HEK293 (cell line): ENCODE measurements at regions not wholly inside any gene's neighbourhood (a gene's known extent, or its start where the extent isn't known, plus 50 kb on each side); places are given as distances from the start of the nearest gene placed in this dataset.

Experiments
- CTCF ChIA-PET: fragments of 350-600 bp; formaldehyde crosslinking; extraction: SDS; loops from one replicate; lab custom pipeline; 2021; ENCODE audit warnings: antibody characterized with exemption; lab: Yijun Ruan, JAX
- POLR2A ChIA-PET: fragments of 300-600 bp; formaldehyde crosslinking; extraction: SDS; loops from one replicate; lab custom pipeline; 2020; ENCODE audit warnings: antibody characterized with exemption, inconsistent platforms; lab: Yijun Ruan, JAX
- H3K27ac ChIP-seq: fragments of 200-500 bp; sonication (Bioruptor generic); 2 replicates; pipeline ENCODE4 v1.5.1; 2014; ENCODE audit warnings: low read depth, low read length, control low read depth, inconsistent platforms; ENCODE audit errors: extremely low read depth
- H3K36me3 ChIP-seq, 2 experiments: fragments of 200-500 bp in 1 of 2; sonication (Bioruptor generic) in 1 of 2; 1 replicate in 1 of 2; 2 replicates in 1 of 2; pipeline ENCODE4 v1.5.1; 2014 to 2017; ENCODE audit warnings: inconsistent platforms in 2 of 2, low read length in 2 of 2; ENCODE audit not compliant: control insufficient read depth in 2 of 2, insufficient read depth in 1 of 2
- H3K4me1 ChIP-seq: fragments of 200-500 bp; sonication (Bioruptor generic); 2 replicates; pipeline ENCODE4 v1.5.1; 2014; ENCODE audit warnings: mild to moderate bottlenecking, low read length, inconsistent platforms; ENCODE audit not compliant: control insufficient read depth, insufficient read depth
- H3K4me3 ChIP-seq: 2 replicates; pipeline ENCODE4 v1.5.1; 2011; ENCODE audit warnings: low read depth, mild to moderate bottlenecking, control low read depth, low read length, moderate library complexity
- H3K9me3 ChIP-seq: fragments of 200-500 bp; sonication (Bioruptor generic); 2 replicates; pipeline ENCODE4 v1.5.1; 2014; ENCODE audit warnings: low read depth, low read length, inconsistent platforms; ENCODE audit not compliant: control insufficient read depth, insufficient read depth
- HOXC10 ChIP-seq: sonication (generic); formaldehyde crosslinking; IDR thresholded peaks from 2 replicates; pipeline ENCODE4 v1.8.1; 2023; ENCODE audit warnings: mild to moderate bottlenecking, missing genetic modification reagents
- IKZF3 ChIP-seq: fragments of 450-650 bp; IDR thresholded peaks from 2 replicates; pipeline ENCODE4 v1.5.0; 2018; ENCODE audit warnings: missing biosample characterization, mild to moderate bottlenecking, missing genetic modification characterization, moderate library complexity
- MZF1 ChIP-seq: fragments of 450-650 bp; formaldehyde crosslinking; IDR thresholded peaks from 2 replicates; pipeline ENCODE4 v1.5.1; 2017; ENCODE audit warnings: missing biosample characterization, missing genetic modification characterization, borderline replicate concordance
- SCRT1 ChIP-seq: fragments of 450-650 bp; formaldehyde crosslinking; IDR thresholded peaks from 2 replicates; pipeline ENCODE4 v1.5.1; 2016; ENCODE audit warnings: missing biosample characterization, missing genetic modification characterization, borderline replicate concordance
- ZBTB7A ChIP-seq: fragments of 450-650 bp; formaldehyde crosslinking; IDR thresholded peaks from 2 replicates; pipeline ENCODE4 v1.5.1; 2016; ENCODE audit warnings: low read depth, missing biosample characterization, missing genetic modification characterization
- ZNF138 ChIP-seq: fragments of 450-650 bp; formaldehyde crosslinking; IDR thresholded peaks from 2 replicates; pipeline ENCODE4 v1.5.1; 2016; ENCODE audit warnings: missing biosample characterization, missing genetic modification characterization, borderline replicate concordance
- ZNF16 ChIP-seq: fragments of 450-650 bp; formaldehyde crosslinking; IDR thresholded peaks from 2 replicates; pipeline ENCODE4 v1.5.1; 2016; ENCODE audit warnings: low read depth, missing biosample characterization, missing genetic modification characterization
- ZNF335 ChIP-seq: fragments of 450-650 bp; formaldehyde crosslinking; conservative IDR thresholded peaks from 2 replicates; pipeline ENCODE4 v1.5.1; 2016; ENCODE audit warnings: missing biosample characterization, missing genetic modification characterization
- ZNF341 ChIP-seq: fragments of 450-650 bp; formaldehyde crosslinking; IDR thresholded peaks from 2 replicates; pipeline ENCODE4; 2016; ENCODE audit warnings: low read depth, missing biosample characterization, missing genetic modification characterization
- ZNF501 ChIP-seq: fragments of 450-650 bp; formaldehyde crosslinking; IDR thresholded peaks from 2 replicates; pipeline ENCODE4 v1.5.1; 2016; ENCODE audit warnings: missing biosample characterization, missing genetic modification characterization
- ZNF629 ChIP-seq: fragments of 450-650 bp; formaldehyde crosslinking; IDR thresholded peaks from 2 replicates; pipeline ENCODE4 v1.5.1; 2017; ENCODE audit warnings: missing biosample characterization, missing genetic modification characterization
- ZNF664 ChIP-seq: fragments of 450-650 bp; formaldehyde crosslinking; IDR thresholded peaks from 2 replicates; pipeline ENCODE4 v1.5.1; 2016; ENCODE audit warnings: missing biosample characterization, missing genetic modification characterization
- ZNF830 ChIP-seq: fragments of 450-650 bp; IDR thresholded peaks from 2 replicates; pipeline ENCODE4 v1.5.0; 2018; ENCODE audit warnings: missing biosample characterization, missing genetic modification characterization, low read depth, mild to moderate bottlenecking, moderate library complexity
- ZSCAN30 ChIP-seq: fragments of 450-650 bp; IDR thresholded peaks from 2 replicates; pipeline ENCODE4 v1.5.1; 2018; ENCODE audit warnings: missing biosample characterization, mild to moderate bottlenecking, missing genetic modification characterization, moderate library complexity
- ZXDB ChIP-seq: fragments of 450-650 bp; formaldehyde crosslinking; IDR thresholded peaks from 2 replicates; pipeline ENCODE4 v1.5.1; 2016; ENCODE audit warnings: missing biosample characterization, missing genetic modification characterization
- TF ChIP-seq, protein P1 (sequence below): fragments of 450-650 bp; formaldehyde crosslinking; IDR thresholded peaks from 2 replicates; pipeline ENCODE4 v1.5.1; 2016; ENCODE audit warnings: missing biosample characterization, missing genetic modification characterization, borderline replicate concordance
- TF ChIP-seq, protein P2 (sequence below): fragments of 450-650 bp; formaldehyde crosslinking; IDR thresholded peaks from 2 replicates; pipeline ENCODE4 v1.5.1; 2016; ENCODE audit warnings: missing biosample characterization, missing genetic modification characterization
- TF ChIP-seq, protein P3 (sequence below): fragments of 450-650 bp; formaldehyde crosslinking; IDR thresholded peaks from 2 replicates; pipeline ENCODE4 v1.5.1; 2016; ENCODE audit warnings: missing biosample characterization, missing genetic modification characterization, low read depth
- TF ChIP-seq, protein P4 (sequence below): fragments of 450-650 bp; formaldehyde crosslinking; conservative IDR thresholded peaks from 2 replicates; pipeline ENCODE4 v1.5.1; 2016; ENCODE audit warnings: low read depth, missing biosample characterization, missing genetic modification characterization
- TF ChIP-seq, protein P5 (sequence below): sonication (generic); formaldehyde crosslinking; IDR thresholded peaks from 2 replicates; pipeline ENCODE4 v1.8.1; 2022; ENCODE audit warnings: mild to moderate bottlenecking, moderate library complexity, missing genetic modification reagents
- TF ChIP-seq, protein P6 (sequence below): fragments of 450-650 bp; IDR thresholded peaks from 2 replicates; pipeline ENCODE4 v1.5.1; 2018; ENCODE audit warnings: missing biosample characterization, missing genetic modification characterization

DNA sequence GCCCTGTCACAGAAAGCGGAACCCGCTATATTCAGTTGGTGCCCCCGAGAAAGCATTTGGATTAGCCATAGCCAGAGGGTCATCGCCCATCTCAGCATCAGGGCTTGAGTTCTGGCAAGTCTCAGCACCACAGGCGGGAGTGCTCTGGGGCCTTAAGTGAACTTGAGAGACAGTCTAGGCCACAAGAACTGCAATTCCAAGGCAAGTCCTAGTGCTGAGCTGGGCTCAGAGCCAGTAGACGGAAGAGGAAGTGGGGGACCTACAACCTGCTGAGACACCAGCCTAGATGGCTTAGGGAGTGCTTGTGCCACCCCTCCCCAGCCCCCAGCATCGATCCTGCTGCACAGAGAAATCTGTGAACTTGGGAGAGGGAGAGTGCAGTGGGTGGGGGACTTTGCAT lies 594.9 kb downstream of the CCDC171 start (continued):
- TF ChIP-seq, protein P1, sequence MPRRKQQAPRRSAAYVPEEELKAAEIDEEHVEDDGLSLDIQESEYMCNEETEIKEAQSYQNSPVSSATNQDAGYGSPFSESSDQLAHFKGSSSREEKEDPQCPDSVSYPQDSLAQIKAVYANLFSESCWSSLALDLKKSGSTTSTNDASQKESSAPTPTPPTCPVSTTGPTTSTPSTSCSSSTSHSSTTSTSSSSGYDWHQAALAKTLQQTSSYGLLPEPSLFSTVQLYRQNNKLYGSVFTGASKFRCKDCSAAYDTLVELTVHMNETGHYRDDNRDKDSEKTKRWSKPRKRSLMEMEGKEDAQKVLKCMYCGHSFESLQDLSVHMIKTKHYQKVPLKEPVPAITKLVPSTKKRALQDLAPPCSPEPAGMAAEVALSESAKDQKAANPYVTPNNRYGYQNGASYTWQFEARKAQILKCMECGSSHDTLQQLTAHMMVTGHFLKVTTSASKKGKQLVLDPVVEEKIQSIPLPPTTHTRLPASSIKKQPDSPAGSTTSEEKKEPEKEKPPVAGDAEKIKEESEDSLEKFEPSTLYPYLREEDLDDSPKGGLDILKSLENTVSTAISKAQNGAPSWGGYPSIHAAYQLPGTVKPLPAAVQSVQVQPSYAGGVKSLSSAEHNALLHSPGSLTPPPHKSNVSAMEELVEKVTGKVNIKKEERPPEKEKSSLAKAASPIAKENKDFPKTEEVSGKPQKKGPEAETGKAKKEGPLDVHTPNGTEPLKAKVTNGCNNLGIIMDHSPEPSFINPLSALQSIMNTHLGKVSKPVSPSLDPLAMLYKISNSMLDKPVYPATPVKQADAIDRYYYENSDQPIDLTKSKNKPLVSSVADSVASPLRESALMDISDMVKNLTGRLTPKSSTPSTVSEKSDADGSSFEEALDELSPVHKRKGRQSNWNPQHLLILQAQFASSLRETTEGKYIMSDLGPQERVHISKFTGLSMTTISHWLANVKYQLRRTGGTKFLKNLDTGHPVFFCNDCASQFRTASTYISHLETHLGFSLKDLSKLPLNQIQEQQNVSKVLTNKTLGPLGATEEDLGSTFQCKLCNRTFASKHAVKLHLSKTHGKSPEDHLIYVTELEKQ (tag by site-specific recombination), result no peak
- TF ChIP-seq ZNF830 (tag by site-specific recombination) (no peak), ZNF501 (tag by site-specific recombination) (no peak), HOXC10 (CRISPR knock-in tag) (no peak)
- TF ChIP-seq, protein P2, sequence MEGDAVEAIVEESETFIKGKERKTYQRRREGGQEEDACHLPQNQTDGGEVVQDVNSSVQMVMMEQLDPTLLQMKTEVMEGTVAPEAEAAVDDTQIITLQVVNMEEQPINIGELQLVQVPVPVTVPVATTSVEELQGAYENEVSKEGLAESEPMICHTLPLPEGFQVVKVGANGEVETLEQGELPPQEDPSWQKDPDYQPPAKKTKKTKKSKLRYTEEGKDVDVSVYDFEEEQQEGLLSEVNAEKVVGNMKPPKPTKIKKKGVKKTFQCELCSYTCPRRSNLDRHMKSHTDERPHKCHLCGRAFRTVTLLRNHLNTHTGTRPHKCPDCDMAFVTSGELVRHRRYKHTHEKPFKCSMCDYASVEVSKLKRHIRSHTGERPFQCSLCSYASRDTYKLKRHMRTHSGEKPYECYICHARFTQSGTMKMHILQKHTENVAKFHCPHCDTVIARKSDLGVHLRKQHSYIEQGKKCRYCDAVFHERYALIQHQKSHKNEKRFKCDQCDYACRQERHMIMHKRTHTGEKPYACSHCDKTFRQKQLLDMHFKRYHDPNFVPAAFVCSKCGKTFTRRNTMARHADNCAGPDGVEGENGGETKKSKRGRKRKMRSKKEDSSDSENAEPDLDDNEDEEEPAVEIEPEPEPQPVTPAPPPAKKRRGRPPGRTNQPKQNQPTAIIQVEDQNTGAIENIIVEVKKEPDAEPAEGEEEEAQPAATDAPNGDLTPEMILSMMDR (tag by site-specific recombination), result no peak

DNA sequence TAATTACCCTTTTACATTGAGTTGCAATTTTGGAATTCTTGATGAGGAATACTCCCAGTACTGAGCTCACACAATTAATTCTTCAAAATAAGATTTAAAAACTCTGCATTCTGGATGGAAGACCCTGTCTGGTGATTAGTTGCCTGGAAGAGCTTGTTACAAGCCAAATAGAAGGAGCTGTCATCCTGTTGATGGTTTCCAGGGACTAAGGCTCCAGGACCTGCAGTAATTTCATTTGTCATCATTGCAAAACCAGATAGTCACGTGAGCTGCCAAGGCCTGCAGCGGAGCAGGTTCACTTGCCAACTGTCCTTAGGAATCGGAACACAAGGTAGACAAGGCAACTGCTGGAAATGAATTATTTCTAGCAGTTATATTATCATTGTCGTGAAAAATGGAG lies 597.7 kb downstream of the CCDC171 start:
- ChIA-PET POLR2A (no interaction called here), CTCF (interaction anchor here (1.5 to 1.8 kb wide), 2 partner anchors 12 to 17 kb away, joined by 5 to 6 read pairs; no protein-coding TSS in a partner anchor)
- Histone ChIP-seq H3K9me3 (no peaks in the 10 kb centered on the region), H3K36me3 (no peaks in the 10 kb centered on the region), H3K4me3 (no peak overlapping the region), H3K4me1 (no peaks in the 10 kb centered on the region), H3K27ac (no peak overlapping the region)
- TF ChIP-seq MZF1 (tag by site-specific recombination) (no peak), ZNF138 (tag by site-specific recombination) (no peak), ZNF16 (tag by site-specific recombination) (no peak), ZXDB (no peak), ZNF341 (no peak), ZNF664 (tag by site-specific recombination) (no peak), ZNF629 (no peak), ZNF335 (no peak), ZSCAN30 (tag by site-specific recombination) (no peak), SCRT1 (tag by site-specific recombination) (no peak), ZBTB7A (tag by site-specific recombination) (no peak), IKZF3 (tag by site-specific recombination) (no peak), HOXC10 (CRISPR knock-in tag) (no peak)
- TF ChIP-seq, protein P3, sequence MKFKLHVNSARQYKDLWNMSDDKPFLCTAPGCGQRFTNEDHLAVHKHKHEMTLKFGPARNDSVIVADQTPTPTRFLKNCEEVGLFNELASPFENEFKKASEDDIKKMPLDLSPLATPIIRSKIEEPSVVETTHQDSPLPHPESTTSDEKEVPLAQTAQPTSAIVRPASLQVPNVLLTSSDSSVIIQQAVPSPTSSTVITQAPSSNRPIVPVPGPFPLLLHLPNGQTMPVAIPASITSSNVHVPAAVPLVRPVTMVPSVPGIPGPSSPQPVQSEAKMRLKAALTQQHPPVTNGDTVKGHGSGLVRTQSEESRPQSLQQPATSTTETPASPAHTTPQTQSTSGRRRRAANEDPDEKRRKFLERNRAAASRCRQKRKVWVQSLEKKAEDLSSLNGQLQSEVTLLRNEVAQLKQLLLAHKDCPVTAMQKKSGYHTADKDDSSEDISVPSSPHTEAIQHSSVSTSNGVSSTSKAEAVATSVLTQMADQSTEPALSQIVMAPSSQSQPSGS (tag by site-specific recombination), result no peak
- TF ChIP-seq, protein P4, sequence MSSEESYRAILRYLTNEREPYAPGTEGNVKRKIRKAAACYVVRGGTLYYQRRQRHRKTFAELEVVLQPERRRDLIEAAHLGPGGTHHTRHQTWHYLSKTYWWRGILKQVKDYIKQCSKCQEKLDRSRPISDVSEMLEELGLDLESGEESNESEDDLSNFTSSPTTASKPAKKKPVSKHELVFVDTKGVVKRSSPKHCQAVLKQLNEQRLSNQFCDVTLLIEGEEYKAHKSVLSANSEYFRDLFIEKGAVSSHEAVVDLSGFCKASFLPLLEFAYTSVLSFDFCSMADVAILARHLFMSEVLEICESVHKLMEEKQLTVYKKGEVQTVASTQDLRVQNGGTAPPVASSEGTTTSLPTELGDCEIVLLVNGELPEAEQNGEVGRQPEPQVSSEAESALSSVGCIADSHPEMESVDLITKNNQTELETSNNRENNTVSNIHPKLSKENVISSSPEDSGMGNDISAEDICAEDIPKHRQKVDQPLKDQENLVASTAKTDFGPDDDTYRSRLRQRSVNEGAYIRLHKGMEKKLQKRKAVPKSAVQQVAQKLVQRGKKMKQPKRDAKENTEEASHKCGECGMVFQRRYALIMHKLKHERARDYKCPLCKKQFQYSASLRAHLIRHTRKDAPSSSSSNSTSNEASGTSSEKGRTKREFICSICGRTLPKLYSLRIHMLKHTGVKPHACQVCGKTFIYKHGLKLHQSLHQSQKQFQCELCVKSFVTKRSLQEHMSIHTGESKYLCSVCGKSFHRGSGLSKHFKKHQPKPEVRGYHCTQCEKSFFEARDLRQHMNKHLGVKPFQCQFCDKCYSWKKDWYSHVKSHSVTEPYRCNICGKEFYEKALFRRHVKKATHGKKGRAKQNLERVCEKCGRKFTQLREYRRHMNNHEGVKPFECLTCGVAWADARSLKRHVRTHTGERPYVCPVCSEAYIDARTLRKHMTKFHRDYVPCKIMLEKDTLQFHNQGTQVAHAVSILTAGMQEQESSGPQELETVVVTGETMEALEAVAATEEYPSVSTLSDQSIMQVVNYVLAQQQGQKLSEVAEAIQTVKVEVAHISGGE, result no peak
- TF ChIP-seq, protein P5, sequence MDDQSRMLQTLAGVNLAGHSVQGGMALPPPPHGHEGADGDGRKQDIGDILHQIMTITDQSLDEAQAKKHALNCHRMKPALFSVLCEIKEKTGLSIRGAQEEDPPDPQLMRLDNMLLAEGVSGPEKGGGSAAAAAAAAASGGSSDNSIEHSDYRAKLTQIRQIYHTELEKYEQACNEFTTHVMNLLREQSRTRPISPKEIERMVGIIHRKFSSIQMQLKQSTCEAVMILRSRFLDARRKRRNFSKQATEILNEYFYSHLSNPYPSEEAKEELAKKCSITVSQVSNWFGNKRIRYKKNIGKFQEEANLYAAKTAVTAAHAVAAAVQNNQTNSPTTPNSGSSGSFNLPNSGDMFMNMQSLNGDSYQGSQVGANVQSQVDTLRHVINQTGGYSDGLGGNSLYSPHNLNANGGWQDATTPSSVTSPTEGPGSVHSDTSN (CRISPR knock-in tag), result no peak
- TF ChIP-seq, protein P6, sequence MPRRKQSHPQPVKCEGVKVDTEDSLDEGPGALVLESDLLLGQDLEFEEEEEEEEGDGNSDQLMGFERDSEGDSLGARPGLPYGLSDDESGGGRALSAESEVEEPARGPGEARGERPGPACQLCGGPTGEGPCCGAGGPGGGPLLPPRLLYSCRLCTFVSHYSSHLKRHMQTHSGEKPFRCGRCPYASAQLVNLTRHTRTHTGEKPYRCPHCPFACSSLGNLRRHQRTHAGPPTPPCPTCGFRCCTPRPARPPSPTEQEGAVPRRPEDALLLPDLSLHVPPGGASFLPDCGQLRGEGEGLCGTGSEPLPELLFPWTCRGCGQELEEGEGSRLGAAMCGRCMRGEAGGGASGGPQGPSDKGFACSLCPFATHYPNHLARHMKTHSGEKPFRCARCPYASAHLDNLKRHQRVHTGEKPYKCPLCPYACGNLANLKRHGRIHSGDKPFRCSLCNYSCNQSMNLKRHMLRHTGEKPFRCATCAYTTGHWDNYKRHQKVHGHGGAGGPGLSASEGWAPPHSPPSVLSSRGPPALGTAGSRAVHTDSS, result no peak
